ENCODE measurements at regions not wholly inside any gene's neighbourhood (a gene's known extent, or its start where the extent isn't known, plus 50 kb on each side); places are given as distances from the start of the nearest gene placed in this dataset.

DNA sequence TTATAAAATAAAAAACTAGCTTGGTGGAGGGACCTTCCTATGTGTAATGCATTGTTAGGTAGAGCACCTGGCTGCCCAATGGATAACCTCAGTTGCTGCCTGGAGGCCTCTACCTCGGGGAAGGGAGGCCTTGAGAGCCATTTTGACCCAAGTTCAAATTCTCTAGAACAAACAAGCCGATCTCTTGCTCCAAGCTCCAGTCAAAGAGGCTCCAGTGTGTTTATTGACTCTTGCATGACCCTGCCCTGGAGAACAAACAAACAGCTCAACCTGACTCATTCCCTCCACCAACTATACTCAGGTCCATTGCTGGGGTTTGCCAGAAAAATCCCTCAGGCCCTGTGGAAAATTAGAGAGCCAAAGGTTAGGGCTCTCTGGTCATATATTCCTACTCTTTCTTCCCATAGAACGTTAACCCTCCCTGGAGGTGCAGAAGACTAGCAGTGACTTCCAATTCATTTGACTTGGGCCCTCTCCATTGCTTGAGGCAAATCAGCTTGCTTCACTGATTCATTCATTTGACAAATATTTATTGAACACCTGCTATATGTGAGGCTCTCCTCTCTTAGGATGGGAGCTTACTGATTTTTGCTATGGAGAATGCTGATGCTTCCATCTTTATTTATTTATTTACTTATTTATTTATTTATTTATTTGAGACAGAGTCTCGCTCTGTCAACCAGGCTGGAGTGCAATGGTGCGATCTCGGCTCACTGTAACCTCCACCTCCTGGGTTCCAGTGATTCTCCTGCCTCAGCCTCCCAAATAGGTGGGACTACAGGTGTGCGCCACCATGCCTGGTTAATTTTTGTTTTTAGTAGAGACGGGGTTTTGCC is 73.7 kb upstream of the CISTR start:
- ATAC-seq (peak; percentile 99), DNase-seq (ENCODE audit: low spot score) (peak; percentile 99), FAIRE-seq (peak; percentile 96)
- Histone ChIP-seq H3K27ac (ENCODE audit: extremely low read length, insufficient read depth, low read length) (peak overlapping the region; percentile 64), H3K36me3 (replicated peaks in 1 of 2; ENCODE audit: control insufficient read depth in 1 of 2, insufficient read depth in 2 of 2, low read length in 2 of 2) (no peaks in the 10 kb centered on the region), H3K4me3 (replicated peaks in 1 of 3; ENCODE audit: insufficient read depth in 1 of 3, low read depth in 2 of 3, low read length in 3 of 3) (0 out of 6 replicates have a peak overlapping the region, but pooled peaks of 1 of the 3 experiments have one; percentile 32), H3K4me1 (ENCODE audit: insufficient read depth, low read length) (peaks cover 50% of the 10 kb centered on the region), H2AFZ (ENCODE audit: low read length) (no peak overlapping the region), H3K9me3 (ENCODE audit: low read length) (no peaks in the 10 kb centered on the region), H3K4me2 (ENCODE audit: low read depth, low read length) (peak overlapping the region; percentile 48), H3K79me2 (ENCODE audit: insufficient read depth, low read length) (no peaks in the 10 kb centered on the region), H3K27me3 (ENCODE audit: control insufficient read depth in 1 of 2, insufficient read depth in 2 of 2, low read length in 2 of 2) (no peaks in the 10 kb centered on the region), H3K9ac (ENCODE audit: insufficient read depth, low read depth, low read length) (no peak overlapping the region), H4K20me1 (ENCODE audit: insufficient read depth, low read length) (no peaks in the 10 kb centered on the region)
- 58% methylated on average over 8 of the region's 8 CpGs for WGBS (ENCODE audit: low lambda C conversion rate)
- BruUV-seq (replicated peaks), result no TSS peak
- in situ Hi-C loops (cut with HindIII; ENCODE audit: extremely low pct_ligation_motif_present, low pct_unique_long_range_greater_than_20kb) (no loop called here), intact Hi-C loops (cut with micrococcal nuclease; ENCODE audit: unreplicated experiment) (loop anchor here (1.0 kb wide), 1 partner anchor 27 kb away; no protein-coding TSS in a partner anchor)
- ChIA-PET POLR2A (interaction anchor here (0.6 to 2.8 kb wide), 10 partner anchors 9 to 879 kb away, joined by 3 to 41 read pairs (median 4); partner anchors contain the start of genes CBX5, COPZ1 and HNRNPA1), CTCF (ENCODE audit: low intra/inter-chr PET ratio, low total read pairs) (no interaction called here)
- TF ChIP-seq BCL6 (CRISPR knock-in tag; IDR thresholded peaks at IDR 0.05) (peak; percentile 95), YEATS2 (CRISPR knock-in tag; IDR thresholded peaks at IDR 0.05; ENCODE audit: borderline replicate concordance) (peak; percentile 48; the same call in 1 of the 2 replicates), STAG1 (CRISPR knock-in tag; IDR thresholded peaks at IDR 0.05) (peak; percentile 11; the same call in 1 of the 2 replicates), ZNF430 (CRISPR knock-in tag; IDR thresholded peaks at IDR 0.05) (0 out of 2 replicates have a peak, but pooled peaks have one; percentile 29), NFIC (IDR thresholded peaks at IDR 0.05; ENCODE audit: low read length) (peak; percentile 72), ETV5 (CRISPR knock-in tag; IDR thresholded peaks at IDR 0.05; ENCODE audit: borderline replicate concordance) (peak; percentile 50; the same call in 1 of the 2 replicates), MLLT10 (CRISPR knock-in tag; IDR thresholded peaks at IDR 0.05) (no peak), SKI (IDR thresholded peaks at IDR 0.05; ENCODE audit: partially characterized antibody) (peak; percentile 98), ZNF292 (CRISPR knock-in tag; IDR thresholded peaks at IDR 0.05; ENCODE audit: borderline replicate concordance, low read depth) (peak; percentile 74), ZMYM2 (CRISPR knock-in tag; IDR thresholded peaks at IDR 0.05) (no peak), ZFY (CRISPR knock-in tag; IDR thresholded peaks at IDR 0.05) (peak; percentile 53), PITX1 (CRISPR knock-in tag; IDR thresholded peaks at IDR 0.05) (peak; percentile 87), YY1 (IDR thresholded peaks at IDR 0.05; ENCODE audit: insufficient read depth, insufficient replicate concordance, low read depth, low read length) (peak; percentile 71), POGZ (CRISPR knock-in tag; IDR thresholded peaks at IDR 0.05) (peak; percentile 92), ZFP82 (CRISPR knock-in tag; IDR thresholded peaks at IDR 0.05; ENCODE audit: borderline replicate concordance) (peak; percentile 79; the same call in 1 of the 2 replicates), ZKSCAN5 (CRISPR knock-in tag; IDR thresholded peaks at IDR 0.05) (no peak), TARDBP (CRISPR knock-in tag; IDR thresholded peaks at IDR 0.05) (peak; percentile 93), ZNF12 (CRISPR knock-in tag; IDR thresholded peaks at IDR 0.05) (peak; percentile 93)
- TF ChIP-seq, protein P1, sequence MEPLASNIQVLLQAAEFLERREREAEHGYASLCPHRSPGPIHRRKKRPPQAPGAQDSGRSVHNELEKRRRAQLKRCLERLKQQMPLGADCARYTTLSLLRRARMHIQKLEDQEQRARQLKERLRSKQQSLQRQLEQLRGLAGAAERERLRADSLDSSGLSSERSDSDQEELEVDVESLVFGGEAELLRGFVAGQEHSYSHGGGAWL (CRISPR knock-in tag; IDR thresholded peaks at IDR 0.05), result no peak
- TF ChIP-seq, protein P2, sequence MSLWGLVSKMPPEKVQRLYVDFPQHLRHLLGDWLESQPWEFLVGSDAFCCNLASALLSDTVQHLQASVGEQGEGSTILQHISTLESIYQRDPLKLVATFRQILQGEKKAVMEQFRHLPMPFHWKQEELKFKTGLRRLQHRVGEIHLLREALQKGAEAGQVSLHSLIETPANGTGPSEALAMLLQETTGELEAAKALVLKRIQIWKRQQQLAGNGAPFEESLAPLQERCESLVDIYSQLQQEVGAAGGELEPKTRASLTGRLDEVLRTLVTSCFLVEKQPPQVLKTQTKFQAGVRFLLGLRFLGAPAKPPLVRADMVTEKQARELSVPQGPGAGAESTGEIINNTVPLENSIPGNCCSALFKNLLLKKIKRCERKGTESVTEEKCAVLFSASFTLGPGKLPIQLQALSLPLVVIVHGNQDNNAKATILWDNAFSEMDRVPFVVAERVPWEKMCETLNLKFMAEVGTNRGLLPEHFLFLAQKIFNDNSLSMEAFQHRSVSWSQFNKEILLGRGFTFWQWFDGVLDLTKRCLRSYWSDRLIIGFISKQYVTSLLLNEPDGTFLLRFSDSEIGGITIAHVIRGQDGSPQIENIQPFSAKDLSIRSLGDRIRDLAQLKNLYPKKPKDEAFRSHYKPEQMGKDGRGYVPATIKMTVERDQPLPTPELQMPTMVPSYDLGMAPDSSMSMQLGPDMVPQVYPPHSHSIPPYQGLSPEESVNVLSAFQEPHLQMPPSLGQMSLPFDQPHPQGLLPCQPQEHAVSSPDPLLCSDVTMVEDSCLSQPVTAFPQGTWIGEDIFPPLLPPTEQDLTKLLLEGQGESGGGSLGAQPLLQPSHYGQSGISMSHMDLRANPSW (CRISPR knock-in tag; IDR thresholded peaks at IDR 0.05; ENCODE audit: borderline replicate concordance), result 0 out of 2 replicates have a peak, but pooled peaks have one; percentile 65
- TF ChIP-seq, protein P3, sequence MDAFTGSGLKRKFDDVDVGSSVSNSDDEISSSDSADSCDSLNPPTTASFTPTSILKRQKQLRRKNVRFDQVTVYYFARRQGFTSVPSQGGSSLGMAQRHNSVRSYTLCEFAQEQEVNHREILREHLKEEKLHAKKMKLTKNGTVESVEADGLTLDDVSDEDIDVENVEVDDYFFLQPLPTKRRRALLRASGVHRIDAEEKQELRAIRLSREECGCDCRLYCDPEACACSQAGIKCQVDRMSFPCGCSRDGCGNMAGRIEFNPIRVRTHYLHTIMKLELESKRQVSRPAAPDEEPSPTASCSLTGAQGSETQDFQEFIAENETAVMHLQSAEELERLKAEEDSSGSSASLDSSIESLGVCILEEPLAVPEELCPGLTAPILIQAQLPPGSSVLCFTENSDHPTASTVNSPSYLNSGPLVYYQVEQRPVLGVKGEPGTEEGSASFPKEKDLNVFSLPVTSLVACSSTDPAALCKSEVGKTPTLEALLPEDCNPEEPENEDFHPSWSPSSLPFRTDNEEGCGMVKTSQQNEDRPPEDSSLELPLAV (CRISPR knock-in tag; conservative IDR thresholded peaks at IDR 0.05; ENCODE audit: low read depth), result no peak

Measured in HepG2 (cell line).